Left ventricle myocardium inferior (tissue), 1 donor: ENCODE measurements at regions not wholly inside any gene's neighbourhood (a gene's known extent, or its start where the extent isn't known, plus 50 kb on each side); places are given as distances from the start of the nearest gene placed in this dataset.
"Not testable (repeated sequence)": the region's sequence is repeated elsewhere in the genome, so short reads cannot be mapped to it uniquely, and the experiment has no call there.

ENCODE experiments used
- DNase-seq: peaks from one replicate; pipeline ENCODE4 v3.0.0-alpha.2; 2020
- H3K27ac ChIP-seq: fragments of 200-600 bp; replicated peaks from 2 replicates; pipeline ENCODE4 v1.8.0; 2021
- H3K27me3 ChIP-seq: fragments of 200-600 bp; 2 replicates; pipeline ENCODE4 v1.8.0; 2021; ENCODE audit warnings: low read depth
- H3K36me3 ChIP-seq: fragments of 200-600 bp; 2 replicates; pipeline ENCODE4 v1.8.0; 2021
- H3K4me1 ChIP-seq: fragments of 200-600 bp; 2 replicates; pipeline ENCODE4 v1.8.0; 2021
- H3K4me3 ChIP-seq: fragments of 200-600 bp; 2 replicates; pipeline ENCODE4 v1.8.0; 2021; ENCODE audit warnings: mild to moderate bottlenecking, moderate library complexity
- H3K9me3 ChIP-seq: fragments of 200-600 bp; replicated peaks from 2 replicates; pipeline ENCODE4 v1.8.0; 2021
- intact Hi-C: fragments of 100-400 bp; cut with micrococcal nuclease; formaldehyde crosslinking; loops from one replicate; pipeline ENCODE4 v1.11.0; 2022
- TF ChIP-seq, protein P1 (sequence below): fragments of 200-600 bp; IDR thresholded peaks from 2 replicates; pipeline ENCODE4 v1.8.0; 2021; ENCODE audit warnings: antibody characterized with exemption, mild to moderate bottlenecking, borderline replicate concordance
- donor health status: DM: no; HTN: yes; CAD: no; lungs with severe emphysema.

DNA sequence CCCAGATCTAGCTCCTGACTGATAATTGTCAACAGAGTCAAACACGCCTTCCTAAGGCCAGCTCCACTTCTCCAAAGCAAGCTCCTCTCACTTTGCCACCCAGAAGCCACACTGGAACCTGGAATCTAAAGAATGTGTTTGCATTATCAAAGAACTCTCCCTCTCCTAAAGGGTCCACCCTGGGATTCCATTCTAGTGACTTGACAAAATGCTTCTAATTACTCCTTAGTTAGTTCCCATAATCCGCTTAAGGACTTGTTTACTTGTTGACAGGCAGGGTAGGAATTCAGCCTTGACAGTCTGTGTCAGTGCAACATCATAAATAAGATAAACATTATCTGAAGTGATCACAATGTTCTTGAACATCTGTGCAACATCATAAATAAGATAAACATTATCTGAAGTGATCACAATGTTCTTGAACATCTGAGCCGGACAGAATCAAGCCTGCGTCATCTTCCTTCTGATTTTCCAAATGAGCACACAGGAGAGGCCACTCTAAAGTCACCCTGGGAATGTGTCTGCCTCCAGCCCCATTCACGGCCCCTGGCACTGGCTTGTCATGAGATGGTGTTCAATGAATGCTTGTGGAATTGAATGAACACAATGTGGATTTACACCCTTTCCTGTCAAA, 512.1 kb downstream of the IRS2 start:
- TF ChIP-seq, protein P1, sequence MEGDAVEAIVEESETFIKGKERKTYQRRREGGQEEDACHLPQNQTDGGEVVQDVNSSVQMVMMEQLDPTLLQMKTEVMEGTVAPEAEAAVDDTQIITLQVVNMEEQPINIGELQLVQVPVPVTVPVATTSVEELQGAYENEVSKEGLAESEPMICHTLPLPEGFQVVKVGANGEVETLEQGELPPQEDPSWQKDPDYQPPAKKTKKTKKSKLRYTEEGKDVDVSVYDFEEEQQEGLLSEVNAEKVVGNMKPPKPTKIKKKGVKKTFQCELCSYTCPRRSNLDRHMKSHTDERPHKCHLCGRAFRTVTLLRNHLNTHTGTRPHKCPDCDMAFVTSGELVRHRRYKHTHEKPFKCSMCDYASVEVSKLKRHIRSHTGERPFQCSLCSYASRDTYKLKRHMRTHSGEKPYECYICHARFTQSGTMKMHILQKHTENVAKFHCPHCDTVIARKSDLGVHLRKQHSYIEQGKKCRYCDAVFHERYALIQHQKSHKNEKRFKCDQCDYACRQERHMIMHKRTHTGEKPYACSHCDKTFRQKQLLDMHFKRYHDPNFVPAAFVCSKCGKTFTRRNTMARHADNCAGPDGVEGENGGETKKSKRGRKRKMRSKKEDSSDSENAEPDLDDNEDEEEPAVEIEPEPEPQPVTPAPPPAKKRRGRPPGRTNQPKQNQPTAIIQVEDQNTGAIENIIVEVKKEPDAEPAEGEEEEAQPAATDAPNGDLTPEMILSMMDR: no peak
- H3K27ac ChIP-seq: peak overlapping the region; percentile 44
- intact Hi-C loops: no loop called here
- H3K36me3 ChIP-seq: no peaks in the 10 kb centered on the region
- H3K4me3 ChIP-seq: no peak overlapping the region
- H3K27me3 ChIP-seq: no peaks in the 10 kb centered on the region
- DNase-seq: no peak
- H3K4me1 ChIP-seq: peaks cover 10% of the 10 kb centered on the region
- H3K9me3 ChIP-seq: no peaks in the 10 kb centered on the region

DNA sequence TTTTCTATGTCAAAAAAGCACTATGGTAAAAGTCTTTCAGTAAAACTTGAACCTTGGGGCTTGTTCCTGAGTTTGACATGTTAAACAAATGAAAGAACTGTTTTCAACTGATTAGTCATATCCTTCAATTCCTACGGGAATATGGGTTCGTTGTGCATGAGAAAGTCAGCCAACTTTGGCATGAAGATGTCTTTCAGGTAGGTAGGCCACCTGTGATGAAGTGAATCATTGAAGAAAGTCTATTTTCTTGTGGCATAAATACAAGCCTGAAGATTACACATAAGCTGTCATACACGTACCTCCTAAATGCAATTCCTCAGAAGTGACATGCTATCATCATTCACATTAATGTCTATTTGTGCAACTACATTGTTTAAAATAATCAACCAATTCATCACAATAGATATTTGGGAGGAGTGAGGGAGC, 513.0 kb downstream of the IRS2 start:
- TF ChIP-seq, protein P1: no peak
- no peak overlapping the region for H3K27ac ChIP-seq

DNA sequence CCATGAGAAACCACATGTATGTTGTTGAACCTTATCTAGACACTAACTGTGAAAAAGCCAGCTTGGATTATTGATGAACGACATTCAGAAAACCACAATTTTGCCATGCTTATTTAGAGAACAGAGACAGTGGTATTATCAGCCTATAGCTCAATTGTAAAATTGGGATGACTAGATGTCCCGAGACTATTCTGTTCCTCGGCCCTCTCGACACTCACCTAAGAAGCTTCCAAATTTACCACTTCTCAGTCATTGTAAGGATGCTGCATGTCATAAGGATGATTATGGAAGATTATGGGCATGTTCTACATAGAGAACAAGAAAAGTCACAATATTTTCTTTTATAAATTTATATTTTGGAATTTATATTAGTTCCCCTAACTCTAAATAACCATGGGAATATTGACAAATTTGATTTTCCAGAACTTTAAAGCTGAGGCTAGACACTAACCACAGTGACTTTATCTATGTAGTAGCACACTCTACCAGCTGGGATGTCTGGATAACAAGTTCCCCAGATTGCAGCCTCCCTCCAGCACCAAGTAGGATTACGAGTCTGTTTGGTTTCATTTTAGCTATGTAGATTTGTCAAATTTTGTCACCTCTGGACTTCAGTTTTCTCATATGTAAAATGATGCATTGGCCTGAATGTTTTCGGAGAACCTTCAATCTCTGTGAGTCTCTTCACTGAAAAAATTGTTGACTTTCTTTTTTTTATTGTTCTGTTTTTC, 513.6 kb downstream of the IRS2 start:
- no peak for DNase-seq
- Histone ChIP-seq H3K4me3 (no peak overlapping the region), H3K9me3 (no peaks in the 10 kb centered on the region), H3K4me1 (peaks cover 10% of the 10 kb centered on the region), H3K36me3 (no peaks in the 10 kb centered on the region), H3K27ac (no peak overlapping the region), H3K27me3 (no peaks in the 10 kb centered on the region)
- intact Hi-C loops: no loop called here
- TF ChIP-seq, protein P1: no peak

More for the DNA sequence above, 513.0 kb downstream of the IRS2 start:
- DNase-seq: no peak
- H3K4me1 ChIP-seq: peaks cover 10% of the 10 kb centered on the region
- intact Hi-C loops: no loop called here
- H3K36me3 ChIP-seq: no peaks in the 10 kb centered on the region
- H3K9me3 ChIP-seq: no peaks in the 10 kb centered on the region
- H3K4me3 ChIP-seq: no peak overlapping the region
- no peaks in the 10 kb centered on the region for H3K27me3 ChIP-seq

GRCh38 chr13:109271555-109272541, 514.5 kb downstream of the IRS2 start:
- Histone ChIP-seq H3K9me3 (no peaks in the 10 kb centered on the region), H3K4me1 (peaks cover 10% of the 10 kb centered on the region), H3K4me3 (no peak overlapping the region), H3K36me3 (no peaks in the 10 kb centered on the region), H3K27ac (no peak overlapping the region), H3K27me3 (no peaks in the 10 kb centered on the region)
- intact Hi-C loops: no loop called here
- DNase-seq: no peak
- TF ChIP-seq, protein P1: no peak

GRCh38 chr13:109271061-109271460, 515.3 kb downstream of the IRS2 start:
- Histone ChIP-seq H3K27me3 (no peaks in the 10 kb centered on the region), H3K4me3 (no peak overlapping the region), H3K27ac (no peak overlapping the region), H3K9me3 (no peaks in the 10 kb centered on the region), H3K4me1 (peaks cover 10% of the 10 kb centered on the region), H3K36me3 (no peaks in the 10 kb centered on the region)
- no peak for DNase-seq
- intact Hi-C loops: no loop called here
- TF ChIP-seq, protein P1: no peak

DNA sequence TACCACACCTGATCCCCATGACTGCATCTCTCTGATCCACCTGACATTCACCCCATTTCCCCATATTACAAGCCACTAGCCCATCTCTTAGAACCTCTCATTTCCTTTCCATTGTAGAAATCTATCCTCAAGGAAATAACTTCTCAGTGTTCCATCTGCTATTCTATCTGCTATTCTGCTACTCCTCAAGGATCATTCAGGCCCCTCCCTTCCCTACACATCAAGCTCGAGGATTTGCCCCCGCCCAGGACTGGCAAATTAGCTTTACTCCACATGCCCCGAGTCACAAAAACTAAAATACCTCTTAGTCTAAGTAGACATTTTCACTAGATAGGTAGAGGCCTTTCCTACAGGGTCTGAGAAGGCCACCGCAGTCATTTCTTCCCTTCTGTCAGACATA, 517.0 kb downstream of the IRS2 start:
- H3K4me3 ChIP-seq, intact Hi-C loops, DNase-seq, H3K4me1 ChIP-seq, H3K36me3 ChIP-seq, H3K27ac ChIP-seq, H3K27me3 ChIP-seq, H3K9me3 ChIP-seq: not testable (repeated sequence)

- H3K27ac ChIP-seq, DNase-seq, H3K4me3 ChIP-seq, H3K27me3 ChIP-seq, H3K4me1 ChIP-seq, H3K9me3 ChIP-seq, intact Hi-C loops, H3K36me3 ChIP-seq: not testable (repeated sequence)
These were observed 517.9 kb downstream of the IRS2 start for GRCh38 chr13:109268492-109268891.

DNA sequence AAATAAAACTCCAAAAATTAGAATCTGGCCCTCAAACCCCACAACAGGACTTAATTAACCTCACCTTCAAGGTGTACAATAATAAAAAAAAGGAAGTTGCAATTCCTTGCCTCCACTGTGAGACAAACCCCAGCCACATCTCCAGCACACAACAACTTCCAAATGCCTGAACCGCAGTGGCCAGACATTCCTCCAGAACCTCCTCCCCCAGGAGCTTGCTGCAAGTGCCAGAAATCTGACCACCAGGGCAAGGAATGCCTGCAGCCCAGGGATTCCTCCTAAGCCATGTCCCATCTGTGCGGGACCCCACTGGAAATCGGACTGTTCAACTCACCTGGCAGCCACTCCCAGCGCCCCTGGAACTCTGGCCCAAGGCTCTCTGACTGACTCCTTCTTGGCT, 519.0 kb downstream of the IRS2 start:
- H3K27ac ChIP-seq, H3K36me3 ChIP-seq, H3K9me3 ChIP-seq, DNase-seq, H3K4me1 ChIP-seq, intact Hi-C loops, H3K27me3 ChIP-seq, H3K4me3 ChIP-seq: not testable (repeated sequence)
